IPS-NIHi11 (cell line): ENCODE measurements at regions not wholly inside any gene's neighbourhood (a gene's known extent, or its start where the extent isn't known, plus 50 kb on each side); places are given as distances from the start of the nearest gene placed in this dataset.
"Not testable (repeated sequence)": the region's sequence is repeated elsewhere in the genome, so short reads cannot be mapped to it uniquely, and the experiment has no call there.

ENCODE experiments used
- DNase-seq: peaks from one replicate; pipeline ENCODE4 v3.0.0; 2012; ENCODE audit warnings: mixed read lengths, low spot score

DNA sequence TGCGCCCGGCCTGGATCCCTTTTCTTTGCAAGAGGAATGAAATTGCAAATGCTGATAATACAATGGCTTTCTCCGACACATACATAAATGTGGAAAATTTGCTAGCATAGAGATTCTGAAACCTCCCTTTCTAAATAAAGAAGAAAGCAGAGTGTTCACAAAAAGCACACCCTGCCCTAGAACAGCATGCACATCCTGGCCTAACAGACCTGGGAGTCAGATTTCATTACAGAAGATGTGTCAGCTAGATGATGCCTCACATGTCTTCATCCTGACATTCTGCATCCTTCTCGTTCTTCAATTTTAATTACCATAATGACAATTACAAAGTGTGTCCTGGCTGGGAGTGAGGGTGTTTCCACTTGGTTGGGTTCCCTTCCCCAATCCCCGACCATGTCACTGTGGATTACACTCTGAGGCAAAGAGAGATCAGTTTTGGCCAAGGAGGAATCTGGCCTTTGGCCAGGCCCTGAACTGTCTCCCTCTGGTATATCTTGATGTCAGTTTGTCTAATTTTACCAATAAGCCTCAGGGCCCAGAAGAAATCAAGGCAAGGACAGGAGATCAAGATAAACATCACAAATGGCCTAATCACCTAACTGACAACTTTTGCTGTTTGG is 104.9 kb upstream of the SPATA12 start:
- no peak for DNase-seq

DNA sequence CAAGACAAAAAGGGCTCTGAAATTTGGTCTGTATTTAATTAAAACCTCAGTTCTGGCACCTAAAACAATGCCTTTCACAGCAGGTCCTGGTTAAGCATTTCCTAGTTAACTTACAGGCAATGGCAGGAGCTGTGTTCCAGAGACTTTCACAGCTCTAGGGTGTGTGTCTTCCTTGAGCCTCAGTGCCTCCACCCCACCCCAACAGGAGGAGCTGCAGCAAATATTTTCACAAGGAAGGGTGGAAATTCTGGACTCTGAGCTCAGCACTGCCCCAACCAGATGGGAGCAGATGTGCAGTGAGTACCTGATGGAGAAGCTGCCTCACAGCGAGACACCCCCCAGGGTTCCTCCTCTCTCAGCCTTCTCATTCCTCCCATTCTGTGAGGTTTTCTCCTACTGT is 106.3 kb upstream of the SPATA12 start:
- DNase-seq = no peak

DNA sequence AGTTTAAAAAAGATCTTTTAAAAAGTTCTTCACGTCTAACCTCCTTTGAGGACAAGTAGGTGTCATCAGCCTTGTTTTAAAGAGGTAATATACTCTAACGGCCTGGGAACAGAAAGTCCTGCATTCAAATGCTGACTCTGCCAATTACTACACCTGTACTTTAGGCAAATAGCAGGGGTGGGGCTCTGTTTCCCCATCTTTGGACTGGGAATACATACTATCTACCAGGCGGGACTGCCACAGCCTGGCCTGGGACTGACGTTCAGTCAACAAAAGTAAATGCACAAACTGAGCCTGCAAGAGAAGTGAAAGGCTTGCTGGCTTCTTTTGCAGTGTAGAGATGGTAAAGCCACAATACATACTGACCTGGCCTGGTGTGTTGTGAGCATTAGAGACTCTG is 107.6 kb upstream of the SPATA12 start:
- no peak for DNase-seq

DNA sequence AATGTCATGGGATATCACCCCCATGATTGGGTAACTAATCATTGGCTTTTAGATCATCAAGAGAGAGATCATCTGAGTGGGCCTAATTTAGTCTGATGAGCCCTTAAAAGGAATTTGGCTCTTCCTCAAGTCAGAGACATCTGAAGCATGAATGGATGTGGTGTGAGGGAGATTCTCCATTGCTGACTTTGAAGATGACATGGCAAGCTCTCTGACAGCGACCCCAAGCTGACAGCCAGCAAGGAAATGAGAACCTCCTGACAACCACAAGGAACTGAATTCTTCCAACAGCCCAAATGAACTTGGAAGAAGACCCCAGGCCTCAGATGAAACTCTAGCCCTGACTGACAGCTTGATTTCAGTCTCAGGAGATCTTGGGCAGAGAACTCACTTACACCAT is 108.4 kb upstream of the SPATA12 start:
- DNase-seq = no peak

DNA sequence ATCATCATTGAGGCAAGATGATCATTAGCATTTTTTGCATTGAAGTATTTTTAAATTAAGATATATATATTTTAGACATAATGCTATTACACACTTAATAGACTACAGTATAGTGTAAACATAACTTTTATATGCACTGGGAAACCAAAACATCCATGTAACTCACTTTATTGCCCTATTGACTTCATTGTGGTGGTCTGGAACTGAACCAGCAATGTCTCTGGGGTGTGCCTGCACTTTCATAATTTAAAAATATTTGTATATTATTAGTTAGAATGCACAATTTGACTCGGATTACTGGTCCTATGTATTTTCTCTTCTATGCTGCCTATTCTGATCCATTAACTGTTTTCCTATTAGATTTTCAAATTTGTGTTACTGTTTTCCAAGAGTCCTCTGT is 109.1 kb upstream of the SPATA12 start:
- no peak for DNase-seq

DNA sequence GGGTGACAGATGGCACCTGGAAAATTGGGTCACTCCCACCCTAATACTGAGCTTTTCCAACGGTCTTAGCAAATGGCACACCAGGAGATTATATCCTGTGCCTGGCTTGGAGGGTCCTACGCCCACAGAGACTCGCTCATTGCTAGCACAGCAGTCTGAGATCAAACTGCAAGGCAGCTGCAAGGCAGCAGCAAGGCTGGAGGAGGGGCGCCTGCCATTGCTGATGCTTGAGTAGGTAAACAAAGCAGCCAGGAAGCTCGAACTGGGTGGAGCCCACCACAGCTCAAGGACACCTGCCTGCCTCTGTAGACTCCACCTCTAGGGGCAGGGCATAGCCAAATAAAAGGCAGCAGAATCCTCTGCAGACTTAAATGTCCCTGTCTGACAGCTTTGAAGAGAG is 115.1 kb upstream of the SPATA12 start:
- DNase-seq = not testable (repeated sequence)

DNA sequence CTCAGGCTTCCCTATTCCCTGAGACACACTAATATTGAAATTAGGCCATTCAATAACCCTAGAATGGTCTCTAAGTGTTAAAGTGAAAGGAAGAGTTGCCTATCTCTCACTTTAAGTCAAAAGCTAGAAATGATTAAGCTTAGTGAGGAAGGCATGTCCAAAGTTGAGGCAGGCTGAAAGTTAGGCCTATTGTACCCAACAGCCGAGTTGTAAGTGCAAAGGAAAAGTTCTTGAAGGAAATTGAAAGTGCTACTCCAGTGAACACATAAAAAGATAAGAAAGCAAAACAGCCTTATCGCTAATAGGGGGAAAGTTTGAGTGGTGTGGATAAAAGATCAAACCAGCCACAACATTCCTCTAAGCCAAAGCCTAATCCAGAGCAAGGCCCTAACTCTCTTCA is 117.9 kb upstream of the SPATA12 start:
- DNase-seq = no peak

DNA sequence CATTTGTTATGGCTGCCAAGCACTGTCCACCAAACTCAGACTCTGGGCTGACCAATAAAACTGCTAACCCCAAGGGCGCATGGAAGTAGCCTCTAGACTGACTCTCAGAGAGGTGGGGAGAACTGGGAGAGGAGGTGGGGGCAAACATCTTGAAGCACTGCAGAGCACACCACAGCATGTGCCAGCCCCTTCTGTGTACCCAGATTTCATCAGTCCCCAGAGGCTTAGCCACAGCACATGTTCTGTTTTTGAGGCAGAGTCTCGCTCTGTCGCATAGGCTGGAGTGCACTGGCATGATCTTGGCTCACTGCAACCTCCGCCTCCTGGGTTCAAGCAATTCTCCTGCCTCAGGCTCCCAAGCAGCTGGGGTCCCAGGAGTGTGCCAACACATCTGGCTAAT is 119.5 kb upstream of the SPATA12 start:
- DNase-seq = no peak

DNA sequence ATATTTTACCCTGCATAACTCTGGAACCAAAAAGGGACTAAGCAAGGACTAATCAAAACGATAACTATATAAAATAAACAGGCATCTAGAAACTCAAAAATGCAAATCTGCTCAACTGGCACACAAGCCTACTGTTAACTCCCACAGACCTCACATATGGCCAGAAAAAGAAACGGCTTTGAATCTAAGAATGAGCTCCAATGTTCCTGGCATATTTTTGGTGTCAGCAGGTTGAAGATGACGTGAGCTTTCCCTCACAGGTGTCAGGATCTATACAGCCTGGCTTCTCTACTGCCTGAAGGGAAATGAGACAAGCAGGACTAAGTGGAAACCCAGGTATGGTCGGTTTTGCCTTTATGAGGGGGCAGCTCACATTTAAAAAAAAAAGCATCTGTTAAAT is 120.1 kb upstream of the SPATA12 start:
- DNase-seq = no peak

DNA sequence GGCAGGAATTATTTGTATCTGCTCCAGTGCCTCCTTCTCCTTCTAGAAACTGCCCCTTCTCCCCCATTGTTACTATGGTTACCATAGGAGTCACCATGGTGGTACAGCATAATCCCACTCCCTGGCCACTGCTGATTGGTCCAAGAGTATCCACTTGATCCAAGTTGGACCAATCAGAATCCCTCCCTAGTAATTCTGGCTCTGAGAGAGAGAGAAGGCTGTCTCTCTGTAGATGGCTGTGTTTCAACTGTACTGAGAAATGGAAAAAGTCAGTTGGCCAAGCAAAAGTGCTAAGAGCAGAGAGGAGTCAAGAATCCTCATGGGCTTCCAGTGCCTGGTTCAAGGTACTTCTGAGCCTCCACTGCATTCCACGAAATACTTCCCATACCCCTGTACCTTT is 120.6 kb upstream of the SPATA12 start:
- DNase-seq = peak; percentile 66

DNA sequence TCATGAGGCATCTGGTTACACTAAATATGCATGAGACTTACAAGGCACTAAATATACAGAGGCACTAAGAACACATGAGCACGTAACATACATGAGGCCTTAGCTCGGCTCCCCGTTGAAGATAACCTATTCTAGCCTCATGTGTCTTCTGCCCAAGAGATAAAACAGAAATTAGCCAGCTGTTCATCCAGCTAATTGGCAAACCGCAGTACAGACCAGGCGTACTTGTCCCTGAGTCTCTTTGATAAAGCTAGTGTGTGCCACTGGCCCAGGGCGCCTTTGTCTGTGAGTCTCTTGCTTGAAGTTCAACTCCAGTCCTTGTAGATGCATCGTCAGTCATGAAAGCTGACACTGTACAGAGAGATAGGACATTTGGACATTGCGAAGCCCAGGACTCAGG is 121.9 kb upstream of the SPATA12 start:
- no peak for DNase-seq

DNA sequence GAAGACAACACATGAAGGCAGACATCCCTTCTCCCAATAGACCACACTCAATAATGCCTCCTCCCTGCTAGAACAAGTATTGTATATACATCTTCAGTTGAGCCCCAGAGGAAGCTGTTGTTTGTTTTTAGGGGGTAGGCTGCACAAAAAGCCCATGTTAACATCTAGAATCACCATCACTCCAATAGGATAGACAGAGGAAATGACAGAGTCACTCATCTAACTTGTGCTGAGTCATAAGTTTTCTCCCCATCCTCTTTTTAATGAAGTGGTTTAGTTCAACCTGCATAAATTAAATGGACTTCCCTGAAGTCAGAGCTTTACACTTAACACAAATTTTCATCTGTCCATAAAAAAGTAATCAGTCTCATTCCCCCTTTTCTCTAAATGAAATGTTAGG is 122.9 kb upstream of the SPATA12 start:
- DNase-seq = no peak

DNA sequence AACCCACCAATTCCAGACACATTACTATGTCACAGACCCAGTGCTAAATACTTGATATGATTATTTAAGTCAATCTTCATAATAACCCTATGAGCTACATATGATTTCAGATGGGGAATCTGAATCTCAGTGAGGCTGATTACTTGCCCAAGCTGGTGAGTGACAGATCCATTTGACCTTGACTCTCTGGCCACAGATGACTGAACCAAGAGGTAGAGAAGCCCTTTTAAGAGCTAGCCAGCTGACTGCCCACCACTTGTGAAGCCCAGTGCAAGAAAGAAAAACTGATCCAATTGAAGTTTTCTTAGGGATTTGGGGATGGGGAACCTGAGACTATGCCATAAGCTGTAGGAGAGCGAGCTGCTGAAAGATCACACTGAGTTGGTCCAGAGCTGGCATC is 124.7 kb upstream of the SPATA12 start:
- no peak for DNase-seq

DNA sequence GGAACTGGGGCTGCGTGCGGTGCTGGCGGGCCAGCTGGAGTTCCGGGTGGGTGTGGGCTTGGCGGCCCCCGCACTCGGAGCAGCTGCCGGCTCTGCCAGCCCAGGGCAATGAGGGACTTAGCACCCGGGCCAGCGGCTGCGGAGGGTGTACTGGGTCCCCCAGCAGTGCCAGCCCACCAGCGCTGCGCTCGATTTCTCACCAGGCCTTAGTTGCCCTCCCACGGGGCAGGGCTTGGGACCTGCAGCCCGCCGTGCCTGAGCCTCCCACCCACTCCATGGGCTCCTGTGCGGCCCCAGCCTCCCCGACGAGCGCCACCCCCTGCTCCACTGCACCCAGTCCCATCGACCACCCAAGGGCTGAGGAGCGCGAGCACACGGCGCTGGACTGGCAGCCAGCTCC is 126.0 kb upstream of the SPATA12 start:
- DNase-seq = not testable (repeated sequence)

DNA sequence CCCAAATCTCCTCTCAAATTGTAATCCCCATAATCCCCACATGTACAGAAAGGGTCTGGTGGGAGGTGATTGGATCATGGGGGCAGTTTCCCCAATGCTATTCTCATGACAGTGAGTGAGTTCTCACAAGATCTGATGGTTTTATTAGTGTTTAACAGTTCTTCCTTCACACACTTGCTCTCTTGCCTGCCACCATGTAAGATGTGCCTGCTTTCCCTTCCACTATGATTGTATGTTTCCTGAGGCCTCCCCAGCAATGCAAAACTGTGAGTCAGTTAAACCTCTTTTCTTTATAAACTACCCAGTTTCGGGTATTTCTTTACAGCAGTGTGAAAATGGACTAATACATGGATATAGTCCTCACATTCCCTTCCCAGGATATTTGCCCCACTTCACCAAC is 126.7 kb upstream of the SPATA12 start:
- DNase-seq = no peak

DNA sequence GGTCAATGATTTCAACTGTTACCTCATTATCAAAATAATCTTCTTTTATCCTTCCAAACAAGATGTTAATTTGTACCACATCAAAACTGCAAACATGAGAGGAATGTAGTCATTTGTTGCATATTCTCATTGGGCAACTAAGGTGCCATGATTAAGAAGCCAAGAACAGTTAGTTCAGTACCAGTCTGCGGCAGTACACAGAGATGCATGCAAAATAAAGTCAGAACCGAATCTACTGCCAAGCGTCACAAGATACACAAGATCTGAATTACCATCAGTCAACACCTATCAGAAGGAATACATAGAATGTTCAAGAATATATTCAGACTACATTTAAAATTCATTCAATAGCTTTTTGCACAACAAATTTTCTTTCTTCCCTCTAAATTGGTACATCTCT is 127.6 kb upstream of the SPATA12 start:
- no peak for DNase-seq

DNA sequence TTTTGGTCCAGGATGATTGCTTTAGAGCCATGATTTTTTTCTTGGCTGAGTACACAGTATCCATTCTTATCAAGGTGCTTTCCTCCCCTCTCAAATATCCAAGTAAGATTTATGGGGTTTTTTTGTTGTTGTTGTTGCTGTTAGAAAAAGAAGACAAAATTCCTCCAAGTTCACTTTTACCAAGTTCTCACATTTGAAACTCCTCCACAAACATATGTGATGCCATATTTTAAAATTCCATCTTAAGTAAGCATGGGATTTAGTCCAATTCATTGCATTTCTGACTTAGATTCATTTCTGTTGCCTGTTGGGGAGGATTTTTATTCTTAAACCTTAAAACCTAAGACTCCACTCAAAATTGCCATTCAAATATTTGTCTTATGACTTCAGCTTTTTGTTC is 128.6 kb upstream of the SPATA12 start:
- no peak for DNase-seq

DNA sequence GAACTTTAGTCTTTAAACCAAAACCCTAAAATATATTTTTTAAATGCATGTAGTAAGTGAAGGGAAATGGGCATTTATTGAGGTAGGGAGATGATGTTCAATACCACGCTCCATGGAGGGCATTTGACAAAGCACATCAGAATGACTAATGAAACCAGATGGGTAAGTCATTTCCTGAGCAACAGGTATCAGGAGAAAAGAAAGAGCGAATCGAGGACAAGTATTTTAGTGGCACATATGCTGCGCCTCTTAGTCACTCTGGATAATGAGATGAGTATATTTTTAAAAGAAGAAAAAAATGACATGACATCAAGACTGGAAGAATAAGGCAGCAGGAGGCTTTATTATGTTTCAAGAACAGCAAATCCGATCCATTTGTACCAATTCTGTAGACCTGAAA is 129.0 kb upstream of the ARHGEF3 start:
- DNase-seq = no peak

DNA sequence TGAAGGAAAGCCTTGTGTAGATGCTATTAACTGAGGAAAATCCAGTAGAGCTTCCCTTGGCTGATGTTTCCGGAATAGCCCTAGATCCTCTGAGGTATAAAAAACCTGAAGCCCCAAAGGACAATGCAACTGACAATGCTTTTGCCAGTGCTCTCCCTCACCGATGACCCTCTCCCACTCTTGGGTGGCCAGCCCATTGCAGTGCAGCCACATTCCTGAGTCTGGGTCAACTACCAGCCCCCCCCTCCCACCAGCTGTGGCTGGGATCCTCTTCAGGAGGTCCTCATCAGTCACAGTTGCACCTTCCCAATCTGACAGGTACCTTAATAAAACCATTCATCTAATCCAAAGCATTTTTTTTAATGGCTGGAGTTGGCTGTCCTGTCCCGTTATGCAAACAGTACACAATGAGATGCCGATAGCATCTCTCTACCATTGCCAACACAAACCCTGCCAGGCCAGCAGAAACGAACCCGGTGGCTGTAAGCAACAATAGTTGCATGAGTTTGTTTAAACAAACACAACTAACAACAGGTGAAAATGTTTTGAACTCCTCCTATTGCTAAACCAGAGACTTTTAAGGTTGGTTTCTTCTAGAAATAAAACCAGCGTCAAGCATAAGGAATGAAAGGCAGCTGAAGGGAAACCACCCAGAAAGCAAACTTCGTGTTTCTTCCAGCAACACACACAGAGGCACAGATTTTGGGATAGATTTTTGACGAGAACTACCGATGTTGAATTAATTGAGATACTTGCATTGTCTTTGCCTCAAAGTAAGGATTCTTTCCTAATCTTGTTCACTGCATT is 128.3 kb upstream of the ARHGEF3 start:
- no peak for DNase-seq

DNA sequence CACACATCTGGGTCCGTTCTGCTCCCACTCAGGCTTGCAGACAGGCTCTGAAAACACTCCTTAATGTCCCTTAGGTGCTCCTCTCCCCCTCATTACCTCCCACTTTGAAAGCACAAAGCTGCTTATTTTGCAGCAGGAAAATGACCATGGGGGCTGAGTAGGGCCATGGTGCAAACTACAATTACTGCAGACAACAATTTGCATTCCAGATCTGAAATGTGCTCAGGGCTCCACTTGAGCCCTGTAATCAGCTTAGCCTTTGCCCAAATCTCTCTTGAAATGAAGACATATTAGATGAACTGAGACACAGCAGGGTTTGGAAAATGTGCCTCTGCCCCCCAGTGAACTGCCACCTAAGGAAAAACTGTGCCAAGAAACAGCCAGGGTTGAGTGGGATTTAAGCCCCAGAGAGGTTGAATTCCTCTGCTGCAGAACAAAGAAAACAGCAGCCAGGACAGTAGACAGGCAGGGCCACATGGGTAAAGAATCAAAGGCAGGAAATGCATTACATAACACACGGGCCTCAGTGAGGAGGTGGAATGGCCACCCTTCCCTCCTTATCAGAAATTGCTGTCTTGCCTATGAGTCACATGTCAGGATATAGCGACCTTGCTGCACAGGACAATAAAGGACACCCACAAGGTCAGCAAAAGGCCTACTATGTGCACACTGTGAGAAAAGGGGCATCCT is 126.8 kb upstream of the ARHGEF3 start:
- DNase-seq = peak; percentile 42

DNA sequence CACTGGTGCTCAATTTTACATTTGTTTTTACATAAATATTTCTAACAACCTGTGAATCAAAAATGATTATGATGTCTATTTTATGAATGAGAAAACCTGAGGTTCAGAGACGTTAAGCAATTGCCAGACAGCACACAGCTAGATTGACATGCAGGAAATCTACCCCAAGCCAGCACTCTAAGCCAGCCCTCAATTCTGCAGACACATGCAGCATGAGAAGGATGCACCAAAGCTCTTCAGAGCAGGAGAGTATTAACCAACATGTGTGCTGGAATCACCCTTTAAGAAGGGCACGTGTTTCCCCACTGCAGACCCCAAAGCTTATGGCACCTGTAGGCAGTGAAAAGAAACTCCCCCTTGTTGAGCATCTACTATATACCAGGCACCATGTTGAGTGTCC is 126.1 kb upstream of the ARHGEF3 start:
- DNase-seq = no peak

DNA sequence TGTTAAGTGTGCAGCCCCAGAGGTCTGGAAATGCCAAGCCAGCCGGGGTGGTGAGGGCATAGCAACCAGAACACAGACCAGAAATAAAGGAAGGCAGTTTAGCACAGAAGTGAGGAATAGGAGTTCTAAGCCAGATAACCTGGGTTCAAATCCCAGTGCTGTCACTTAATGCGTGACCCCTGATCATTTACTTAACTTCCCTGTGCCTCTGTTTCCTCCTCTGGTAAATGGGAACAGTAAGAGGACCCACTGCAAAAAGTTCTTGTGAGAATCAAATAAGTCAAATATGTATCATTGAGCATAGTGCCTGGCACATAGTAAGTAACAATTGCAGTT is 125.2 kb upstream of the ARHGEF3 start:
- DNase-seq = no peak

DNA sequence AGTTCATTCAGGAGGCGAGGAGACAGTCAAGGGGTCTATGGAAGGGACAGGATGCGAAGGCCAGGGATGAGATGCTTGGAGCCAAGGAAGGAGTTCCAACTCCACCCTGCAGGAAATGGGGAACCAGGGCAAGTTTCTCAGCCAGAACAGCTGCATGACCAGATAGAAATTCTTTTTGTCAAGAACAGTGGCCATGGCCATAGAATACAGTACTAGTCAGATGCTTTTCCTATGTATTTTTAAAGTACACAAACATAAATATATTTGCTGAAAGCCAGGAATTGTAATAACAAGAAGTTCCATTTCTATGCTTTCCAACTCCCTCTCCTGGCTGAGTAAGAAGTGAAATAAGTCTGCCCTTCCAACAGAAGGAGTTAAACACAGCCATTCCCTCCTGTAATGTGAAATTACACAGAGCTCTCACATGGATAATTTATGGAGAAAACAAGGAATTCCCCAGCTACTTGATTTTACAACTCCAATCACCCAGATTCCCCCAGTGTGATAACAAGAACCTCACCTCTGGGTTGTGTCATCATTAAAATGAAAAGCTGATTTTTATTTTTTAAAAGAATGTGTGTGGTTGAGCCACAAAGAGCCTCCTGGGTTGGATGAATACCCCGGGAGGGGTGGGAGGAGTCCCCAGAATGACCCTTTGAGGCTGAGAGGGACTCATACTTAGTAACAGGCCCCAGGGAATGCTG is 124.6 kb upstream of the ARHGEF3 start:
- DNase-seq = peak; percentile 23
